Mesodermal cell (in vitro differentiated cells): ENCODE measurements at regions not wholly inside any gene's neighbourhood (a gene's known extent, or its start where the extent isn't known, plus 50 kb on each side); places are given as distances from the start of the nearest gene placed in this dataset.

Source experiments
- H3K27ac ChIP-seq: 2 replicates; pipeline ENCODE4 v1.7.0; 2013; ENCODE audit warnings: mild to moderate bottlenecking, low read depth, low read length, moderate library complexity; ENCODE audit not compliant: severe bottlenecking
- H3K36me3 ChIP-seq: 2 replicates; pipeline ENCODE4 v1.7.1; 2013; ENCODE audit warnings: mild to moderate bottlenecking, low read length, moderate library complexity; ENCODE audit not compliant: control insufficient read depth, insufficient read depth
- H3K4me1 ChIP-seq: one replicate; pipeline ENCODE4 v1.7.1; 2013; ENCODE audit warnings: mild to moderate bottlenecking, low read length; ENCODE audit not compliant: insufficient read depth, control insufficient read depth, poor library complexity, severe bottlenecking
- H3K4me3 ChIP-seq: 2 replicates; pipeline ENCODE4 v1.7.0; 2013; ENCODE audit warnings: low read length, control low read depth, mild to moderate bottlenecking; ENCODE audit not compliant: insufficient read depth, poor library complexity, severe bottlenecking; ENCODE audit errors: extremely low read depth
- H3K9me3 ChIP-seq: 2 replicates; pipeline ENCODE4 v1.7.1; 2013; ENCODE audit warnings: mild to moderate bottlenecking, low read length, moderate library complexity; ENCODE audit not compliant: control insufficient read depth
- WGBS, 2 experiments: methylation state at CpG; one replicate each; pipeline ENCODE4 v1.1.5; 2013; ENCODE audit warnings: missing lambda C conversion rate in 2 of 2; ENCODE audit not compliant: insufficient coverage in 2 of 2; 5-methylcytosine and 5-hydroxymethylcytosine counted together

- H3K27ac ChIP-seq: no peak overlapping the region
- H3K36me3 ChIP-seq: no peaks in the 10 kb centered on the region
- H3K4me1 ChIP-seq: peaks cover 5% of the 10 kb centered on the region
- WGBS, 2 experiments: 83% methylated on average over 2 of the region's 2 CpGs; no CpG with 5 or more reads in 1 of the 2 experiments
- no peak overlapping the region for H3K4me3 ChIP-seq
- H3K9me3 ChIP-seq: peaks cover 3% of the 10 kb centered on the region
These were observed 102.1 kb upstream of the SIAH1 start for GRCh38 chr16:48487287-48487686.

GRCh38 chr16:48481772-48482171 lies 96.6 kb upstream of the SIAH1 start:
- Histone ChIP-seq H3K36me3 (no peaks in the 10 kb centered on the region), H3K9me3 (peaks cover 3% of the 10 kb centered on the region), H3K4me1 (peaks cover 6% of the 10 kb centered on the region), H3K27ac (no peak overlapping the region), H3K4me3 (no peak overlapping the region)
- WGBS, 2 experiments: 88 to 97% methylated on average over 1 to 2 of the region's 2 CpGs

GRCh38 chr16:48481211-48481610 lies 96.0 kb upstream of the SIAH1 start:
- H3K4me3 ChIP-seq: no peak overlapping the region
- no peak overlapping the region for H3K27ac ChIP-seq
- H3K4me1 ChIP-seq: peaks cover 6% of the 10 kb centered on the region
- WGBS, 2 experiments: no CpG with 5 or more reads among the region's 1 CpG
- peaks cover 3% of the 10 kb centered on the region for H3K9me3 ChIP-seq
- no peaks in the 10 kb centered on the region for H3K36me3 ChIP-seq

GRCh38 chr16:48479955-48480354 lies 94.7 kb upstream of the SIAH1 start:
- Histone ChIP-seq H3K4me1 (peaks cover 6% of the 10 kb centered on the region), H3K36me3 (no peaks in the 10 kb centered on the region), H3K4me3 (no peak overlapping the region), H3K9me3 (peaks cover 3% of the 10 kb centered on the region), H3K27ac (no peak overlapping the region)
- whole genome bisulfite sequencing, 2 experiments: 83 to 100% methylated on average over 1 to 2 of the region's 2 CpGs

GRCh38 chr16:48479329-48479728 lies 94.1 kb upstream of the SIAH1 start:
- Histone ChIP-seq H3K36me3 (no peaks in the 10 kb centered on the region), H3K4me3 (no peak overlapping the region), H3K27ac (no peak overlapping the region), H3K9me3 (peaks cover 3% of the 10 kb centered on the region), H3K4me1 (peaks cover 6% of the 10 kb centered on the region)
- WGBS, 2 experiments: 59 to 72% methylated on average over 2 to 3 of the region's 3 CpGs

- no peak overlapping the region for H3K4me3 ChIP-seq
- no peaks in the 10 kb centered on the region for H3K9me3 ChIP-seq
- 5 to 24% methylated on average over 2 to 3 of the region's 5 CpGs for WGBS, 2 experiments
- H3K4me1 ChIP-seq: peaks cover 6% of the 10 kb centered on the region
- H3K36me3 ChIP-seq: no peaks in the 10 kb centered on the region
- H3K27ac ChIP-seq: no peak overlapping the region
These were observed 93.2 kb upstream of the SIAH1 start for GRCh38 chr16:48478393-48478792.

- no peaks in the 10 kb centered on the region for H3K4me1 ChIP-seq
- WGBS, 2 experiments: 83 to 85% methylated on average over 5 of the region's 5 CpGs
- H3K27ac ChIP-seq: no peak overlapping the region
- H3K9me3 ChIP-seq: no peaks in the 10 kb centered on the region
- no peak overlapping the region for H3K4me3 ChIP-seq
- H3K36me3 ChIP-seq: no peaks in the 10 kb centered on the region
These were observed 86.2 kb upstream of the SIAH1 start for GRCh38 chr16:48471435-48471834.

GRCh38 chr16:48462106-48462740 lies 77.0 kb upstream of the SIAH1 start:
- Histone ChIP-seq H3K4me3 (no peak overlapping the region), H3K27ac (no peak overlapping the region), H3K4me1 (no peaks in the 10 kb centered on the region), H3K9me3 (no peaks in the 10 kb centered on the region), H3K36me3 (no peaks in the 10 kb centered on the region)
- 97 to 100% methylated on average over 3 to 5 of the region's 11 CpGs for WGBS, 2 experiments

- H3K9me3 ChIP-seq: no peaks in the 10 kb centered on the region
- H3K4me1 ChIP-seq: no peaks in the 10 kb centered on the region
- no peak overlapping the region for H3K4me3 ChIP-seq
- no peaks in the 10 kb centered on the region for H3K36me3 ChIP-seq
- no CpG with 5 or more reads among the region's 3 CpGs for whole genome bisulfite sequencing, 2 experiments
- H3K27ac ChIP-seq: no peak overlapping the region
These were observed 74.0 kb upstream of the SIAH1 start for GRCh38 chr16:48459167-48459566.

- 91 to 94% methylated on average over 2 to 5 of the region's 7 CpGs for WGBS, 2 experiments
- H3K36me3 ChIP-seq: no peaks in the 10 kb centered on the region
These were observed 68.8 kb upstream of the SIAH1 start for GRCh38 chr16:48454051-48454450.

GRCh38 chr16:48452991-48453760 lies 68.0 kb upstream of the SIAH1 start:
- peaks cover 2% of the 10 kb centered on the region for H3K4me1 ChIP-seq
- no peaks in the 10 kb centered on the region for H3K36me3 ChIP-seq
- no peaks in the 10 kb centered on the region for H3K9me3 ChIP-seq
- WGBS, 2 experiments: 89 to 94% methylated on average over 5 to 11 of the region's 11 CpGs
- H3K27ac ChIP-seq: no peak overlapping the region
- no peak overlapping the region for H3K4me3 ChIP-seq

More at GRCh38 chr16:48454051-48454450, 68.8 kb upstream of the SIAH1 start:
- no peaks in the 10 kb centered on the region for H3K9me3 ChIP-seq
- H3K4me1 ChIP-seq: peaks cover 2% of the 10 kb centered on the region
- H3K27ac ChIP-seq: no peak overlapping the region
- no peak overlapping the region for H3K4me3 ChIP-seq
